ENCODE measurements at regions not wholly inside any gene's neighbourhood (a gene's known extent, or its start where the extent isn't known, plus 50 kb on each side); places are given as distances from the start of the nearest gene placed in this dataset.

DNA sequence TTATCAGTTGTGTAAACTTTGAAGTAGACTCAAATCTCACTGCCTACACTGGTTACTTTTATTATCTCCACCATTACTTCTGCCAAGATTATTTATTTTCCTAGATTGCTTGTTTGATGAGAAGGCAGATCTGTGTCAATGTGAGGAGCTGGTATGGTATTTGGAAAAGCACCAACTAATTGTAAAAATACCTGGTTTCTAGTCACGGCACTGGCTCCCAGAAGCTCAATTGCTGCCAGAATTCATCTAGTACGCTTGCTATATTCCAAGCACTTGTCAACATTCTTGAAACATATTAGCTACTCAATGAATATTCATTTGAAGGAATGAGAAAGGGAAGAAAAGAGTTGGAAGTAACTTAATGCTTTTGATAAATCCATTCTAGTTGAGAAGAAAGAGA, 1376.8 kb upstream of the ADGRL3 start:
- H3K18ac ChIP-seq (ENCODE audit: low read length), result no peak overlapping the region
- no peak overlapping the region for H3K4ac ChIP-seq (ENCODE audit: low read depth, low read length)
- no peaks in the 10 kb centered on the region for H3K27me3 ChIP-seq (ENCODE audit: insufficient read depth, low read length, poor library complexity)
- H2BK120ac ChIP-seq (ENCODE audit: low read depth, low read length), result no peak overlapping the region
- no peak overlapping the region for H4K5ac ChIP-seq (ENCODE audit: low read length)
- no peaks in the 10 kb centered on the region for H3K79me1 ChIP-seq (ENCODE audit: low read length)
- H3K9ac ChIP-seq (ENCODE audit: low read length), result no peak overlapping the region
- H3K36me3 ChIP-seq (ENCODE audit: control insufficient read depth, insufficient read depth, low read length), result no peaks in the 10 kb centered on the region
- WGBS (ENCODE audit: extremely low coverage, insufficient coverage, low lambda C conversion rate), result no CpG with 5 or more reads among the region's 2 CpGs
- H2AK5ac ChIP-seq (ENCODE audit: low read length), result no peak overlapping the region
- no peak overlapping the region for H3K4me3 ChIP-seq (ENCODE audit: low read length)
- H3K27ac ChIP-seq (ENCODE audit: low read depth, low read length), result no peak overlapping the region
- H3K4me2 ChIP-seq (ENCODE audit: low read length), result no peak overlapping the region
- H3K23ac ChIP-seq (ENCODE audit: low read length), result no peak overlapping the region
- no peak overlapping the region for H2BK5ac ChIP-seq (ENCODE audit: low read length)
- H4K8ac ChIP-seq (ENCODE audit: low read depth, low read length), result no peak overlapping the region
- no peaks in the 10 kb centered on the region for H3K79me2 ChIP-seq (ENCODE audit: control insufficient read depth, insufficient read depth, low read length)
- no peak overlapping the region for H2BK15ac ChIP-seq (replicated peaks; ENCODE audit: low read depth)
- H3K4me1 ChIP-seq (ENCODE audit: control insufficient read depth, low read depth, low read length), result no peaks in the 10 kb centered on the region
- DNase-seq, result no peak
- H3K56ac ChIP-seq (ENCODE audit: low read length), result no peak overlapping the region

DNA sequence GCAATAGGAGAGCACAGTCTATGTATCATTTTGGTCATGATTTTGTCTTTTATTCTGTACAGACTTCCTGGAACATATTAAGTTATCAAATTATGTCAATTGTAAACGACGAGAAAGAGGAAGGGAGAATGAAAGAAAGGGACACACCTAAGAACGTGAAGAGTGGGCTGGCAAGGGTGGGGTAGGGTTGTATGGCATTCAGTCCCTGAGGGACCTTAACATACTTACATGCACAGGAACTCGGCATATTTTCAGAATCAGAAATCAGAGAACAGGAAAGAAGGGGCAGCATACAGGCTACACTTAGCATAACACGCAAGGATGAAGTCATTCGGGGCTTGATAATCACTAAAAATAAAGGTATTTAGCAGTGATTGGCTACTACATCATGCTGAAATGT, 1375.0 kb upstream of the ADGRL3 start:
- Histone ChIP-seq H4K8ac (ENCODE audit: low read depth, low read length) (no peak overlapping the region), H3K4me1 (ENCODE audit: control insufficient read depth, low read depth, low read length) (no peaks in the 10 kb centered on the region), H2BK5ac (ENCODE audit: low read length) (no peak overlapping the region)

DNA sequence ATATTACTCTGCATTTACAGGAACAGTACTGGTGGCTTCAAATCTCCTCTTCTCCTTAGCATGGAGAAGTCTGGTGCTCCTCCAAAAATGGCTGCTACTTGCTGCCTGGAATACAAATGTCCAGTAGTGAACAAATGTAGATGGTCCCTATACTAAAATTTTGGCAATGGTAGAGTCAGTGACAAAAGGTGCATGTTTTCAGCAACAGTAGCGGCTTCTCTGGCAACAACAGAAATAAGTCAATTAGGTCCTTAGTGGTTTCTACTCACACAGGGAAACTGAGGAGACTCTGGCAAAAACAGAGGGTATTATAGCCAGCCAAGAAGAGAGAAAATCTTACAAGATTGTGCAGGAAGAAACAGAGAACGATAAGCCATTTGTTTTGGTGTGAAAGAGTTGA, 1368.4 kb upstream of the ADGRL3 start:
- WGBS (ENCODE audit: extremely low coverage, insufficient coverage, low lambda C conversion rate), result no CpG with 5 or more reads among the region's 2 CpGs
- Histone ChIP-seq H3K27me3 (ENCODE audit: insufficient read depth, low read length, poor library complexity) (no peaks in the 10 kb centered on the region), H3K79me1 (ENCODE audit: low read length) (no peaks in the 10 kb centered on the region), H3K36me3 (ENCODE audit: control insufficient read depth, insufficient read depth, low read length) (no peaks in the 10 kb centered on the region), H3K79me2 (ENCODE audit: control insufficient read depth, insufficient read depth, low read length) (no peaks in the 10 kb centered on the region), H2BK15ac (replicated peaks; ENCODE audit: low read depth) (no peak overlapping the region), H3K9ac (ENCODE audit: low read length) (no peak overlapping the region), H3K27ac (ENCODE audit: low read depth, low read length) (no peak overlapping the region), H4K8ac (ENCODE audit: low read depth, low read length) (no peak overlapping the region), H2BK5ac (ENCODE audit: low read length) (no peak overlapping the region), H2AK5ac (ENCODE audit: low read length) (no peak overlapping the region), H3K23ac (ENCODE audit: low read length) (no peak overlapping the region), H3K4me3 (ENCODE audit: low read length) (no peak overlapping the region), H4K5ac (ENCODE audit: low read length) (no peak overlapping the region), H3K56ac (ENCODE audit: low read length) (no peak overlapping the region), H2BK120ac (ENCODE audit: low read depth, low read length) (no peak overlapping the region), H3K4ac (ENCODE audit: low read depth, low read length) (no peak overlapping the region), H3K4me2 (ENCODE audit: low read length) (no peak overlapping the region), H3K4me1 (ENCODE audit: control insufficient read depth, low read depth, low read length) (no peaks in the 10 kb centered on the region), H3K18ac (ENCODE audit: low read length) (no peak overlapping the region)
- DNase-seq, result no peak

More for the DNA sequence above, 1375.0 kb upstream of the ADGRL3 start:
- Histone ChIP-seq H3K79me1 (ENCODE audit: low read length) (no peaks in the 10 kb centered on the region), H3K27me3 (ENCODE audit: insufficient read depth, low read length, poor library complexity) (no peaks in the 10 kb centered on the region), H3K23ac (ENCODE audit: low read length) (no peak overlapping the region), H3K4me2 (ENCODE audit: low read length) (no peak overlapping the region), H3K36me3 (ENCODE audit: control insufficient read depth, insufficient read depth, low read length) (no peaks in the 10 kb centered on the region), H4K5ac (ENCODE audit: low read length) (no peak overlapping the region), H3K9ac (ENCODE audit: low read length) (no peak overlapping the region), H2BK120ac (ENCODE audit: low read depth, low read length) (no peak overlapping the region), H3K27ac (ENCODE audit: low read depth, low read length) (no peak overlapping the region), H3K18ac (ENCODE audit: low read length) (no peak overlapping the region), H2AK5ac (ENCODE audit: low read length) (no peak overlapping the region), H3K56ac (ENCODE audit: low read length) (no peak overlapping the region), H3K4me3 (ENCODE audit: low read length) (no peak overlapping the region), H3K79me2 (ENCODE audit: control insufficient read depth, insufficient read depth, low read length) (no peaks in the 10 kb centered on the region), H3K4ac (ENCODE audit: low read depth, low read length) (no peak overlapping the region), H2BK15ac (replicated peaks; ENCODE audit: low read depth) (no peak overlapping the region)
- WGBS (ENCODE audit: extremely low coverage, insufficient coverage, low lambda C conversion rate), result no CpG with 5 or more reads among the region's 6 CpGs
- no peak for DNase-seq

DNA sequence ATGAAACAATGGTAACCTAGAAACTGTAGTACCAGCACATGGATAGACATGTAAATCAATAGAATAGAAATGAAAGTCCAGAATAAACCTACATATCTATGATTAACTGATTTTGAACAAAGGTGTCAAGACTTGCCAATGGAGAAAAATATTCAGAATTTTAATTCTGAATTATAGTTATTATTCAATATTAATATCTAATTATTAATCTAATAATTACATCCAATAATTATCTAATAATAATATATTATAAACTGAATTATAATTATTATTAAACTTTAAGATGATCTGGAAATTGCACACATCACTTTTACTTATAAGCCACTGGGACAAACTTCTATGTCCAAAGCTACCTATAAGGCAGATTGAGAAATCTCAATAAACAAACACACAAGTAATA, 1365.2 kb upstream of the ADGRL3 start:
- Histone ChIP-seq H2AK5ac (ENCODE audit: low read length) (no peak overlapping the region), H3K4me3 (ENCODE audit: low read length) (no peak overlapping the region), H2BK5ac (ENCODE audit: low read length) (no peak overlapping the region), H3K23ac (ENCODE audit: low read length) (no peak overlapping the region), H3K4me2 (ENCODE audit: low read length) (no peak overlapping the region), H4K8ac (ENCODE audit: low read depth, low read length) (no peak overlapping the region), H4K5ac (ENCODE audit: low read length) (no peak overlapping the region), H3K56ac (ENCODE audit: low read length) (no peak overlapping the region), H3K4ac (ENCODE audit: low read depth, low read length) (no peak overlapping the region), H3K79me1 (ENCODE audit: low read length) (no peaks in the 10 kb centered on the region), H3K27me3 (ENCODE audit: insufficient read depth, low read length, poor library complexity) (no peaks in the 10 kb centered on the region), H3K36me3 (ENCODE audit: control insufficient read depth, insufficient read depth, low read length) (no peaks in the 10 kb centered on the region), H3K79me2 (ENCODE audit: control insufficient read depth, insufficient read depth, low read length) (no peaks in the 10 kb centered on the region), H3K4me1 (ENCODE audit: control insufficient read depth, low read depth, low read length) (no peaks in the 10 kb centered on the region), H3K18ac (ENCODE audit: low read length) (no peak overlapping the region), H3K9ac (ENCODE audit: low read length) (no peak overlapping the region), H3K27ac (ENCODE audit: low read depth, low read length) (no peak overlapping the region), H2BK15ac (replicated peaks; ENCODE audit: low read depth) (no peak overlapping the region), H2BK120ac (ENCODE audit: low read depth, low read length) (no peak overlapping the region)
- DNase-seq, result no peak

DNA sequence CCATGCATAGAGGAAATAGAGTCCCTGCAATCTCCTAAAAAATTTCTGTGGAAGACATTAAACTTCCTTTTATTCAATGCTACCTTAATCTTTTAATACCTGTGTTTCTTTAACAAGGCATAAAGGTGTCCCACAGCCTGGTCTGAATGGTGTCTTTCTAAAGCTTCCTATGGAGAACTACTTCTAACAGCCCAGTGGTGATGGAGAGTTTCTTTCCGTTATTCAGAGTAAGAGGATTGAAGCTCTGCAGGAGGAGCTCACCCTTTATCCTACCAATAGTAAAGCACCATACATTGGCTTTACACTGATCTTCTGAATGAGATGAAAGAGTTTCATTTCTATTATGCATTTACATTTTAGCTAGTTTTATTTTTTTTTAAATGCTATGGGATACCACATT, 1362.4 kb upstream of the ADGRL3 start:
- H3K56ac ChIP-seq (ENCODE audit: low read length), result no peak overlapping the region
- H3K9ac ChIP-seq (ENCODE audit: low read length), result no peak overlapping the region
- no CpG with 5 or more reads among the region's 1 CpG for WGBS (ENCODE audit: extremely low coverage, insufficient coverage, low lambda C conversion rate)
- no peak overlapping the region for H3K27ac ChIP-seq (ENCODE audit: low read depth, low read length)
- no peak overlapping the region for H3K23ac ChIP-seq (ENCODE audit: low read length)
- H3K79me2 ChIP-seq (ENCODE audit: control insufficient read depth, insufficient read depth, low read length), result no peaks in the 10 kb centered on the region
- no peaks in the 10 kb centered on the region for H3K79me1 ChIP-seq (ENCODE audit: low read length)
- no peak overlapping the region for H2BK120ac ChIP-seq (ENCODE audit: low read depth, low read length)
- H2AK5ac ChIP-seq (ENCODE audit: low read length), result no peak overlapping the region
- DNase-seq, result no peak
- H2BK5ac ChIP-seq (ENCODE audit: low read length), result no peak overlapping the region
- H3K4me1 ChIP-seq (ENCODE audit: control insufficient read depth, low read depth, low read length), result no peaks in the 10 kb centered on the region
- H2BK15ac ChIP-seq (replicated peaks; ENCODE audit: low read depth), result no peak overlapping the region
- no peaks in the 10 kb centered on the region for H3K27me3 ChIP-seq (ENCODE audit: insufficient read depth, low read length, poor library complexity)
- no peak overlapping the region for H3K4me3 ChIP-seq (ENCODE audit: low read length)
- H3K4me2 ChIP-seq (ENCODE audit: low read length), result no peak overlapping the region
- no peak overlapping the region for H4K5ac ChIP-seq (ENCODE audit: low read length)
- no peaks in the 10 kb centered on the region for H3K36me3 ChIP-seq (ENCODE audit: control insufficient read depth, insufficient read depth, low read length)
- H4K8ac ChIP-seq (ENCODE audit: low read depth, low read length), result no peak overlapping the region
- no peak overlapping the region for H3K4ac ChIP-seq (ENCODE audit: low read depth, low read length)
- H3K18ac ChIP-seq (ENCODE audit: low read length), result no peak overlapping the region

DNA sequence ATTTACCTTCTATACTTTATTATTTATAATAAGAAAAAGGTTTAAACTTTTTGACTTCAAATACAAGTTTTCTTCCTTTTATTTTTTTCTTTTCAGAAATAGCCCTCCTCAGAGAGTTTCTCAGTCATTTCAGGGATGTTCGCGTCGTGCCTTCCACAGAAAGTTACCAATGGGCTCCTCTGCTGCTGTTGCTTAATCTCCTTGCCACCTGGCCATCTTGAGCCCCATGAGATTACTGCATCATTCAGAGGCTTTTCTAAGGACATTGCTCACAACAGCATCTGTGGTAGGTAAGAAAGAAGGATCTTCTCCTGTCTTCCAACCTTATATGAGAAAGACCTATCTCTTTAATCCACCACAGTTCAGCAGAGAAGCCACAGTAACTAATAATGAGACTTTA, 1361.9 kb upstream of the ADGRL3 start:
- Histone ChIP-seq H4K8ac (ENCODE audit: low read depth, low read length) (no peak overlapping the region), H2AK5ac (ENCODE audit: low read length) (no peak overlapping the region), H2BK5ac (ENCODE audit: low read length) (no peak overlapping the region), H3K36me3 (ENCODE audit: control insufficient read depth, insufficient read depth, low read length) (no peaks in the 10 kb centered on the region), H3K27ac (ENCODE audit: low read depth, low read length) (no peak overlapping the region), H4K5ac (ENCODE audit: low read length) (no peak overlapping the region), H3K4me2 (ENCODE audit: low read length) (no peak overlapping the region), H3K18ac (ENCODE audit: low read length) (no peak overlapping the region), H3K4ac (ENCODE audit: low read depth, low read length) (no peak overlapping the region), H3K4me1 (ENCODE audit: control insufficient read depth, low read depth, low read length) (no peaks in the 10 kb centered on the region), H2BK120ac (ENCODE audit: low read depth, low read length) (no peak overlapping the region), H3K9ac (ENCODE audit: low read length) (no peak overlapping the region), H3K4me3 (ENCODE audit: low read length) (no peak overlapping the region), H3K79me2 (ENCODE audit: control insufficient read depth, insufficient read depth, low read length) (no peaks in the 10 kb centered on the region), H2BK15ac (replicated peaks; ENCODE audit: low read depth) (no peak overlapping the region), H3K79me1 (ENCODE audit: low read length) (no peaks in the 10 kb centered on the region), H3K56ac (ENCODE audit: low read length) (no peak overlapping the region), H3K27me3 (ENCODE audit: insufficient read depth, low read length, poor library complexity) (no peaks in the 10 kb centered on the region), H3K23ac (ENCODE audit: low read length) (no peak overlapping the region)
- DNase-seq, result no peak
- WGBS (ENCODE audit: extremely low coverage, insufficient coverage, low lambda C conversion rate), result no CpG with 5 or more reads among the region's 3 CpGs

Measured in mesendoderm (in vitro differentiated cells).